Upper lobe of left lung (tissue), 6 donors: ENCODE measurements at regions not wholly inside any gene's neighbourhood (a gene's known extent, or its start where the extent isn't known, plus 50 kb on each side); places are given as distances from the start of the nearest gene placed in this dataset.

ENCODE experiments used
- ATAC-seq, 2 donors: fragments of 200-7000 bp; cut with Tn5 transposase; one replicate each; pipeline ENCODE4 v1.9.1; 2022; ENCODE audit warnings: mild to moderate bottlenecking in 2 of 2, moderate library complexity in 2 of 2; ENCODE audit not compliant: low FRiP score in 2 of 2
- DNase-seq, 2 donors: peaks; one replicate each; pipeline ENCODE4 v3.0.0-alpha.2; 2019 to 2020
- H3K27ac ChIP-seq, 4 donors: fragments of 200-600 bp; sonication (generic); one replicate each; pipeline ENCODE4 v1.5.1; 2016 to 2019
- H3K27me3 ChIP-seq, 4 donors: fragments of 200-600 bp; sonication (generic); one replicate each; pipeline ENCODE4 v1.5.1; 2017 to 2019
- H3K36me3 ChIP-seq, 4 donors: fragments of 200-600 bp; sonication (generic); one replicate each; pipeline ENCODE4 v1.5.1; 2016 to 2019
- H3K4me1 ChIP-seq, 4 donors: fragments of 200-600 bp; sonication (generic); one replicate each; pipeline ENCODE4 v1.5.1; 2018 to 2019
- H3K4me3 ChIP-seq, 4 donors: fragments of 200-600 bp; sonication (generic); one replicate each; pipeline ENCODE4 v1.5.1; 2017 to 2019; ENCODE audit warnings: mild to moderate bottlenecking in 2 of 4, moderate library complexity in 1 of 4
- H3K9me3 ChIP-seq, 4 donors: fragments of 200-600 bp; sonication (generic); one replicate each; pipeline ENCODE4 v1.5.1; 2018 to 2019
- EP300 ChIP-seq, 4 donors: sonication (generic); formaldehyde crosslinking; IDR thresholded peaks; one replicate each; pipeline ENCODE4 v1.5.1; 2017; ENCODE audit warnings: antibody characterized with exemption in 4 of 4, control low read depth in 2 of 4
- POLR2A ChIP-seq, 4 donors: fragments of 450-650 bp; IDR thresholded peaks; one replicate each; pipeline ENCODE4 v1.5.1; 2016 to 2017; ENCODE audit warnings: antibody characterized with exemption in 4 of 4, mild to moderate bottlenecking in 2 of 4
- POLR2AphosphoS5 ChIP-seq, 2 donors: sonication (generic); formaldehyde crosslinking; IDR thresholded peaks; one replicate each; pipeline ENCODE4 v1.5.1; 2017; ENCODE audit warnings: antibody characterized with exemption in 2 of 2
- WGBS, 2 donors: methylation state at CpG; one replicate each; pipeline ENCODE4 v1.1.5; 2017 to 2018; 5-methylcytosine and 5-hydroxymethylcytosine counted together
- TF ChIP-seq, protein P1 (sequence below), 6 experiments: fragments of 450-650 bp in 4 of 6; fragments of 200-600 bp in 2 of 6; sonication (generic) in 2 of 6; IDR thresholded peaks; one replicate each; pipeline ENCODE4 v1.5.1; 2016 to 2019; ENCODE audit warnings: antibody characterized with exemption in 6 of 6
- donor health status: DM: no; HTN: no; CAD: no; lungs with moderate emphysema.
- donor health status: DM: no; HTN: yes; CAD: no; lungs with severe emphysema.

DNA sequence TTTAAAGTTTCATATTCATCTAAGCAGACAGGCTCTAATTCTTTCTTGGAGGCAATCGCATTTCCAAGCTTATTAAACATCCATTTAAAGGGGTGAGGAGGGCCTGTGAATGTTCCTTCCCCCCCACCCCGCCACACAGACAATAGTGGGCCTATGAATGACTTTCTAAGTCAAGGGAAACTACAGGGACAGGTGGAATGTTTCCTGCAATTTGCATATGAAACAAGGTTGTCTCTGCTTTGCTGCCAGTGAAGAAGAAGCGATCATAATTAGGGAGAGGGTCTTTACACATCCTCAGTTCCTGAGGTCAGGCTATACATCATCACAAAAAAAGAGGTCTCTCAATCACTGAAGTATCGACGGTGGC lies 127.9 kb upstream of the OPCML start:
- H3K4me3 ChIP-seq: no peak overlapping the region
- H3K36me3 ChIP-seq: no peaks in the 10 kb centered on the region
- no peak for TF ChIP-seq EP300 (IDR thresholded peaks at IDR 0.05)
- TF ChIP-seq, protein P1, sequence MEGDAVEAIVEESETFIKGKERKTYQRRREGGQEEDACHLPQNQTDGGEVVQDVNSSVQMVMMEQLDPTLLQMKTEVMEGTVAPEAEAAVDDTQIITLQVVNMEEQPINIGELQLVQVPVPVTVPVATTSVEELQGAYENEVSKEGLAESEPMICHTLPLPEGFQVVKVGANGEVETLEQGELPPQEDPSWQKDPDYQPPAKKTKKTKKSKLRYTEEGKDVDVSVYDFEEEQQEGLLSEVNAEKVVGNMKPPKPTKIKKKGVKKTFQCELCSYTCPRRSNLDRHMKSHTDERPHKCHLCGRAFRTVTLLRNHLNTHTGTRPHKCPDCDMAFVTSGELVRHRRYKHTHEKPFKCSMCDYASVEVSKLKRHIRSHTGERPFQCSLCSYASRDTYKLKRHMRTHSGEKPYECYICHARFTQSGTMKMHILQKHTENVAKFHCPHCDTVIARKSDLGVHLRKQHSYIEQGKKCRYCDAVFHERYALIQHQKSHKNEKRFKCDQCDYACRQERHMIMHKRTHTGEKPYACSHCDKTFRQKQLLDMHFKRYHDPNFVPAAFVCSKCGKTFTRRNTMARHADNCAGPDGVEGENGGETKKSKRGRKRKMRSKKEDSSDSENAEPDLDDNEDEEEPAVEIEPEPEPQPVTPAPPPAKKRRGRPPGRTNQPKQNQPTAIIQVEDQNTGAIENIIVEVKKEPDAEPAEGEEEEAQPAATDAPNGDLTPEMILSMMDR (IDR thresholded peaks at IDR 0.05): no peak
- no peak for TF ChIP-seq POLR2A (IDR thresholded peaks at IDR 0.05)
- TF ChIP-seq POLR2AphosphoS5 (IDR thresholded peaks at IDR 0.05): no peak
- H3K27me3 ChIP-seq: no peaks in the 10 kb centered on the region
- 69 to 70% methylated on average over 5 of the region's 5 CpGs for WGBS, 2 donors
- no peak overlapping the region for H3K27ac ChIP-seq
- peaks cover 0 to 8% (median 3%) of the 10 kb centered on the region in 4 donors for H3K9me3 ChIP-seq
- ATAC-seq (no peak), DNase-seq (no peak)
- H3K4me1 ChIP-seq: no peaks in the 10 kb centered on the region

DNA sequence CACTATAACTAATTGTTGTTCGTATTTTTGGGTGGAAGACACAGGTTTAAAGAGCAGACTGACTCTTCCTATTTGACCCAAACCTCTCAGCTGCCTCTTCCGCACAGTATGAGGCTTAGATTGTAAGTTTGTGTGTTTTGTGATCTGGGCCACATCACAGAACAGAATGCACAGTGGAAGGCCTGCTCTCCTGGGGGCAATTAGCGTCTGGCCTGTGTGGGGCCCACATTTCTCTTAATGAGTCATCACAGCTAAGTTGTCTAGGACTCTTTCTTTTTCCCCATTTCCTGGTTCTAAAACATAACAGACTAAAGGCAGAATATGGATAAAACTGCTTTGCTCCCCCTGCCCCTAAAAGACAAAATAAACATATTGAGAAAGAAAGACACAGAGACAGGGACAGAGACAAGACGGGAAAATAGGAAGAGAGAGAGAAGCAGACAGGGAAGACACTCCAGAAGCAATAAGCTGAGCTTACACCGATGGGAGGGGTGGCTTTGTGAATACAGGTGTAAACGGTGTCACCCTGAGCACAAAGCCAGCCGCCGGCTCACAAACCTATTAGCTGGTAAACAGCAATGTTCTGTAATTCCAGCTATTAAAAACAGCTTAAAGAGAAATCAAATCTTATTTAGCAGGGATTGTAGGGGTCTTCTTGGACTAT lies 127.4 kb upstream of the OPCML start:
- no peak for DNase-seq
- peaks cover 0 to 8% (median 3%) of the 10 kb centered on the region in 4 donors for H3K9me3 ChIP-seq
- WGBS, 2 donors: 56 to 61% methylated on average over 8 of the region's 8 CpGs

DNA sequence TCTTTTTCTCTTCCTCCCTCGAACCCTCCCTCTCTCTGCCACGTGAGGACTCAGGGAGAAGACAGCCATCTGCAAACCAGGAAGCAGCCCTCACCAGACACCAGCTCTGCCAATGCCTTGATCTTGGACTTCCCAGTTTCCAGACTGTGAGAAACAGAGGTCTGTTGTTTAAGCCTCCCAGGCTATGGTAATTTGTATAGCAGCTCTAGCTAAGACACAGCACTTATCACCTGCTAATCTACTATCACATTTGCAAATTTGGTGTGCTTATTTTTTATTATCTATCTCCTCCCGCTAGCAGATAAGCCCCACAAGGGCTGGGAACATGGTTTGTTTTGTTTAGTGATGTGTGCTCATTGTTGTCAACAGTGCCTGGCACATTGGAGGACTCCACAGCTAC lies 124.8 kb upstream of the OPCML start:
- Histone ChIP-seq H3K4me3 (no peak overlapping the region), H3K27me3 (no peaks in the 10 kb centered on the region), H3K4me1 (no peaks in the 10 kb centered on the region), H3K36me3 (no peaks in the 10 kb centered on the region), H3K9me3 (peaks cover 0 to 8% (median 3%) of the 10 kb centered on the region in 4 donors), H3K27ac (no peak overlapping the region)
- DNase-seq (no peak), ATAC-seq (no peak)
- no peak for TF ChIP-seq POLR2A (IDR thresholded peaks at IDR 0.05)
- TF ChIP-seq EP300 (IDR thresholded peaks at IDR 0.05): no peak
- TF ChIP-seq, protein P1 (IDR thresholded peaks at IDR 0.05): no peak
- no peak for TF ChIP-seq POLR2AphosphoS5 (IDR thresholded peaks at IDR 0.05)
- 55 to 57% methylated on average over 3 of the region's 3 CpGs for WGBS, 2 donors

More for the DNA sequence above, 127.4 kb upstream of the OPCML start:
- Histone ChIP-seq H3K4me3 (no peak overlapping the region), H3K36me3 (no peaks in the 10 kb centered on the region), H3K27ac (no peak overlapping the region), H3K27me3 (no peaks in the 10 kb centered on the region), H3K4me1 (no peaks in the 10 kb centered on the region)
- TF ChIP-seq, protein P1 (IDR thresholded peaks at IDR 0.05): no peak
- no peak for TF ChIP-seq EP300 (IDR thresholded peaks at IDR 0.05)
- TF ChIP-seq POLR2A (IDR thresholded peaks at IDR 0.05): no peak
- ATAC-seq: no peak

DNA sequence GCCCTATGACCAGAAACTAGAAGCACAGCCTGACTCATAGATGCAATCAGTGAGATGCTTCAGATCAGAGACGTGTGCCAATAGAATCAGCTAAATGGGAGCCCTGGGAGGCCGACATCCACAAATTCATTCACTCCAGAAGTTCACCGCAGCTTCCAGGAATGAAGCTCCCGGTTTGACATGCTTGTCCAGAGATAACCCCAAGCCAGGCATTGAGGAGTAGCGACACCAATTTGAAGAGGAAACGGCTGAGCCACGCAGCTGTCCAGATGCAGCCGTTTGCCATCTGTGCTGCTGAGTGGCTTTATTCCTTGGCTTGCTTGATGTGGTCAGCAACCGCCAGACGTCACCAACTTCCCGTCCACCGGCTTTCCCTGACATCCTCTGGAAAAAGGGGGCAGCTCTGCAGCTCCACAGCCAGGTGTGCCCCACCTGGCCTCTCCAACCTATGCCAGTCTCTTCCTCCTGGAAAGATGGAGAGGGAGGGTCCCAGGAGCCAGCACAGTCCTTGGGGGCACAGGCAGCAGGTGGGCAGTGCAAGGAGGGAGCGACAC lies 123.9 kb upstream of the OPCML start:
- no peak overlapping the region for H3K27ac ChIP-seq
- no peak overlapping the region for H3K4me3 ChIP-seq
- DNase-seq (no peak), ATAC-seq (no peak)
- H3K27me3 ChIP-seq: no peaks in the 10 kb centered on the region
- H3K36me3 ChIP-seq: no peaks in the 10 kb centered on the region
- H3K4me1 ChIP-seq: no peaks in the 10 kb centered on the region
- 85% methylated on average over 5 to 13 of the region's 13 CpGs for whole genome bisulfite sequencing, 2 donors
- H3K9me3 ChIP-seq: peaks cover 0 to 8% (median 3%) of the 10 kb centered on the region in 4 donors
- no peak for TF ChIP-seq EP300 (IDR thresholded peaks at IDR 0.05)
- TF ChIP-seq POLR2AphosphoS5 (IDR thresholded peaks at IDR 0.05): no peak
- TF ChIP-seq, protein P1 (IDR thresholded peaks at IDR 0.05): no peak
- no peak for TF ChIP-seq POLR2A (IDR thresholded peaks at IDR 0.05)
